Spleen (tissue), 11 donors: ENCODE measurements at regions not wholly inside any gene's neighbourhood (a gene's known extent, or its start where the extent isn't known, plus 50 kb on each side); places are given as distances from the start of the nearest gene placed in this dataset.

Source experiments
- DNase-seq: peaks from one replicate; pipeline ENCODE4 v3.0.0-alpha.2; 2020
- H3K27ac ChIP-seq, 8 donors: fragments of 200-600 bp; sonication (generic) in 7 of 8; 1 replicate in 4 of 8; 2 replicates in 4 of 8; pipeline versions ENCODE4 v1.5.0 to v1.8.0; 2016 to 2021; ENCODE audit warnings: inconsistent platforms in 4 of 8, mild to moderate bottlenecking in 4 of 8, moderate library complexity in 1 of 8
- H3K27me3 ChIP-seq, 7 donors: fragments of 200-600 bp; sonication (generic) in 6 of 7; replicated peaks in 1 of 7; 1 replicate in 4 of 7; 2 replicates in 3 of 7; pipeline versions ENCODE4 v1.5.0 to v1.8.0; 2016 to 2021; ENCODE audit warnings: inconsistent platforms in 3 of 7, mild to moderate bottlenecking in 1 of 7
- H3K36me3 ChIP-seq, 6 donors: fragments of 200-600 bp; sonication (generic) in 5 of 6; 1 replicate in 4 of 6; 2 replicates in 2 of 6; pipeline versions ENCODE4 v1.5.0 to v1.8.0; 2016 to 2021; ENCODE audit warnings: inconsistent platforms in 2 of 6
- H3K4me1 ChIP-seq, 6 donors: fragments of 200-600 bp; sonication (generic) in 5 of 6; 1 replicate in 3 of 6; 2 replicates in 3 of 6; pipeline versions ENCODE4 v1.5.0 to v1.8.0; 2016 to 2021; ENCODE audit warnings: inconsistent platforms in 3 of 6
- H3K4me3 ChIP-seq, 8 donors: fragments of 200-600 bp; sonication (generic) in 7 of 8; 1 replicate in 4 of 8; 2 replicates in 4 of 8; pipeline versions ENCODE4 v1.5.0 to v1.8.0; 2016 to 2021; ENCODE audit warnings: inconsistent platforms in 4 of 8, mild to moderate bottlenecking in 4 of 8, moderate library complexity in 2 of 8
- H3K9me3 ChIP-seq, 8 donors: fragments of 200-600 bp; sonication (generic) in 7 of 8; 1 replicate in 4 of 8; 2 replicates in 4 of 8; pipeline versions ENCODE4 v1.5.0 to v1.8.0; 2016 to 2021; ENCODE audit warnings: inconsistent platforms in 4 of 8
- CTCF ChIP-seq, 11 experiments: fragments of 200-600 bp in 7 of 11; fragments of 450-650 bp in 4 of 11; sonication (generic) in 4 of 11; IDR thresholded peaks in 8 of 11; conservative IDR thresholded peaks in 3 of 11; 1 replicate in 7 of 11; 2 replicates in 4 of 11; pipeline versions ENCODE4 v1.4.0 to v1.8.0; 2016 to 2021; ENCODE audit warnings: antibody characterized with exemption in 11 of 11, inconsistent platforms in 4 of 11, mild to moderate bottlenecking in 1 of 11
- POLR2A ChIP-seq, 3 donors: fragments of 450-650 bp; IDR thresholded peaks; one replicate each; pipeline ENCODE4 v1.5.1; 2017; ENCODE audit warnings: antibody characterized with exemption in 3 of 3, mild to moderate bottlenecking in 1 of 3
- POLR2AphosphoS5 ChIP-seq, 3 donors: sonication (generic); formaldehyde crosslinking; IDR thresholded peaks; one replicate each; pipeline ENCODE4 v1.5.1; 2017; ENCODE audit warnings: antibody characterized with exemption in 3 of 3
- WGBS, 5 donors: extraction: QIAGEN DNeasy Blood & Tissue Kit in 3 of 5; methylation state at CpG; one replicate each; pipeline versions ENCODE4 v1.1.5 to v1.1.7; 2013 to 2018; 5-methylcytosine and 5-hydroxymethylcytosine counted together
- intact Hi-C: fragments of 100-400 bp; cut with DNase I; formaldehyde crosslinking; loops from one replicate; pipeline ENCODE4 v1.15.0; 2023; ENCODE audit warnings: low total_unique reads
- donor health status: healthy with polysubstance abuse.
- donor health status: DM: no; HTN: no; CAD: no; lungs with moderate emphysema.
- donor health status: DM: no; HTN: no; CAD: no.
- donor health status: Bipolar disorder and iron deficiency.
- donor health status: healthy.
- donor health status: DM: no; HTN: no; CAD: no.
- donor health status: DM: yes; HTN: yes; CAD: no.

GRCh38 chr7:46930366-46930765 is 651.5 kb downstream of the TNS3 start:
- Histone ChIP-seq H3K4me3 (no peak overlapping the region), H3K36me3 (no peaks in the 10 kb centered on the region), H3K9me3 (peaks cover 0 to 4% (median under 1%) of the 10 kb centered on the region in 8 donors), H3K27ac (no peak overlapping the region), H3K27me3 (no peaks in the 10 kb centered on the region), H3K4me1 (no peaks in the 10 kb centered on the region)
- intact Hi-C loops: no loop called here
- TF ChIP-seq POLR2A (IDR thresholded peaks at IDR 0.05) (no peak), POLR2AphosphoS5 (IDR thresholded peaks at IDR 0.05) (no peak)
- 90 to 96% (median 92%) methylated on average over 3 of the region's 3 CpGs for WGBS, 5 donors
- no peak for DNase-seq

GRCh38 chr7:46929359-46929758 is 652.6 kb downstream of the TNS3 start:
- H3K27me3 ChIP-seq: no peaks in the 10 kb centered on the region
- intact Hi-C loops: no loop called here
- TF ChIP-seq POLR2AphosphoS5 (IDR thresholded peaks at IDR 0.05) (no peak), CTCF (IDR thresholded peaks at IDR 0.05 in 8 of 11, conservative IDR thresholded peaks at IDR 0.05 in 3 of 11) (no peak), POLR2A (IDR thresholded peaks at IDR 0.05) (no peak)
- peaks cover 0 to 9% (median 2%) of the 10 kb centered on the region in 8 donors for H3K9me3 ChIP-seq
- H3K4me1 ChIP-seq: no peaks in the 10 kb centered on the region
- H3K4me3 ChIP-seq: no peak overlapping the region
- no peak overlapping the region for H3K27ac ChIP-seq
- H3K36me3 ChIP-seq: no peaks in the 10 kb centered on the region
- no peak for DNase-seq

GRCh38 chr7:46928719-46929118 is 653.2 kb downstream of the TNS3 start:
- no peaks in the 10 kb centered on the region for H3K27me3 ChIP-seq
- DNase-seq: no peak
- peaks cover 0 to 12% (median 2%) of the 10 kb centered on the region in 8 donors for H3K9me3 ChIP-seq
- H3K27ac ChIP-seq: no peak overlapping the region
- 51 to 66% (median 63%) methylated on average over 4 of the region's 4 CpGs for WGBS, 5 donors
- no peak overlapping the region for H3K4me3 ChIP-seq
- no peaks in the 10 kb centered on the region for H3K4me1 ChIP-seq
- intact Hi-C loops: no loop called here
- no peak for TF ChIP-seq POLR2AphosphoS5 (IDR thresholded peaks at IDR 0.05)
- TF ChIP-seq POLR2A (IDR thresholded peaks at IDR 0.05): no peak
- TF ChIP-seq CTCF (IDR thresholded peaks at IDR 0.05 in 8 of 11, conservative IDR thresholded peaks at IDR 0.05 in 3 of 11): no peak
- H3K36me3 ChIP-seq: no peaks in the 10 kb centered on the region

GRCh38 chr7:46927131-46927810 is 654.6 kb downstream of the TNS3 start:
- peaks cover 0 to 12% (median 2%) of the 10 kb centered on the region in 8 donors for H3K9me3 ChIP-seq
- no peak overlapping the region for H3K4me3 ChIP-seq
- H3K4me1 ChIP-seq: no peaks in the 10 kb centered on the region
- H3K36me3 ChIP-seq: no peaks in the 10 kb centered on the region
- no peak for DNase-seq
- H3K27ac ChIP-seq: no peak overlapping the region
- no peaks in the 10 kb centered on the region for H3K27me3 ChIP-seq
- intact Hi-C loops: no loop called here
- TF ChIP-seq POLR2AphosphoS5 (IDR thresholded peaks at IDR 0.05) (no peak), CTCF (IDR thresholded peaks at IDR 0.05 in 8 of 11, conservative IDR thresholded peaks at IDR 0.05 in 3 of 11) (no peak), POLR2A (IDR thresholded peaks at IDR 0.05) (no peak)
- 82 to 95% (median 88%) methylated on average over 4 of the region's 4 CpGs for WGBS, 5 donors
